Adrenal gland (tissue), 5 donors: ENCODE measurements at regions not wholly inside any gene's neighbourhood (a gene's known extent, or its start where the extent isn't known, plus 50 kb on each side); places are given as distances from the start of the nearest gene placed in this dataset.

Experiments used
- CTCF ChIP-seq, 6 experiments: fragments of 450-650 bp in 4 of 6; fragments of 200-600 bp in 2 of 6; sonication (generic) in 1 of 6; IDR thresholded peaks; 1 replicate in 5 of 6; 2 replicates in 1 of 6; pipeline versions ENCODE4 v1.5.1 to v1.8.0; 2016 to 2021; ENCODE audit warnings: antibody characterized with exemption in 6 of 6, mild to moderate bottlenecking in 2 of 6, moderate library complexity in 1 of 6
- POLR2A ChIP-seq, 2 donors: fragments of 450-650 bp; IDR thresholded peaks; one replicate each; pipeline ENCODE4 v1.6.1; 2017; ENCODE audit warnings: antibody characterized with exemption in 2 of 2, mild to moderate bottlenecking in 2 of 2, moderate library complexity in 1 of 2
- donor health status: DM: no; HTN: no; CAD: no.

- TF ChIP-seq POLR2A (IDR thresholded peaks at IDR 0.05), result no peak
- TF ChIP-seq CTCF (IDR thresholded peaks at IDR 0.05), result no peak
These were observed 364.8 kb upstream of the SORCS1 start for GRCh38 chr10:107529350-107529749.
